ENCODE measurements at regions not wholly inside any gene's neighbourhood (a gene's known extent, or its start where the extent isn't known, plus 50 kb on each side); places are given as distances from the start of the nearest gene placed in this dataset.

GRCh38 chr1:209095627-209096595 is 487.6 kb upstream of the CAMK1G start:
- Histone ChIP-seq H3K4me2 (no peak overlapping the region), H3K79me2 (ENCODE audit: low read depth) (no peaks in the 10 kb centered on the region), H3K36me3 (ENCODE audit: low read depth) (no peaks in the 10 kb centered on the region), H3K9me3 (ENCODE audit: insufficient read depth, low read depth) (no peaks in the 10 kb centered on the region), H2AFZ (no peak overlapping the region), H3K27ac (no peak overlapping the region), H3K27me3 (ENCODE audit: insufficient read depth, low read depth) (peaks cover 6% of the 10 kb centered on the region; the same call in 1 of the 2 replicates), H3F3A (ENCODE audit: insufficient read depth, low read depth) (no peaks in the 10 kb centered on the region), H3K4me3 (no peak overlapping the region), H3K4me1 (replicated peaks; ENCODE audit: insufficient read depth) (peaks cover 16% of the 10 kb centered on the region), H3K9me2 (ENCODE audit: insufficient read depth) (no peaks in the 10 kb centered on the region), H4K20me1 (ENCODE audit: insufficient read depth) (no peaks in the 10 kb centered on the region)
- BruUV-seq (replicated peaks) = no TSS peak
- CTCF ChIA-PET = interaction anchor here (0.7 kb wide), 1 partner anchor 1074 kb away, joined by 5 read pairs; no protein-coding TSS in a partner anchor
- DNase-seq = peak; percentile 40 to 57
- intact Hi-C loops (cut with micrococcal nuclease; ENCODE audit: unreplicated experiment) = no loop called here
- POLR2A ChIA-PET (ENCODE audit: unreplicated experiment) = no interaction called here
- TF ChIP-seq EZH2 (IDR thresholded peaks at IDR 0.05; ENCODE audit: low read depth) = no peak
- no peak for TF ChIP-seq CTCF (conservative IDR thresholded peaks at IDR 0.05)

- no peak overlapping the region for H3K4me3 ChIP-seq
- intact Hi-C loops (cut with micrococcal nuclease; ENCODE audit: unreplicated experiment) = no loop called here
- TF ChIP-seq EZH2 (IDR thresholded peaks at IDR 0.05; ENCODE audit: low read depth) (no peak), CTCF (conservative IDR thresholded peaks at IDR 0.05) (no peak)
- ChIA-PET CTCF (no interaction called here), POLR2A (ENCODE audit: unreplicated experiment) (no interaction called here)
- BruUV-seq (replicated peaks) = no TSS peak
- H3K9me2 ChIP-seq (ENCODE audit: insufficient read depth) = no peaks in the 10 kb centered on the region
- H3K4me1 ChIP-seq (replicated peaks; ENCODE audit: insufficient read depth) = peaks cover 15% of the 10 kb centered on the region
- H3K36me3 ChIP-seq (ENCODE audit: low read depth) = no peaks in the 10 kb centered on the region
- H3F3A ChIP-seq (ENCODE audit: insufficient read depth, low read depth) = no peaks in the 10 kb centered on the region
- H3K9me3 ChIP-seq (ENCODE audit: insufficient read depth, low read depth) = no peaks in the 10 kb centered on the region
- DNase-seq = no peak
- H3K27me3 ChIP-seq (ENCODE audit: insufficient read depth, low read depth) = peaks cover 22% of the 10 kb centered on the region
- H3K79me2 ChIP-seq (ENCODE audit: low read depth) = no peaks in the 10 kb centered on the region
- no peak overlapping the region for H3K27ac ChIP-seq
- H2AFZ ChIP-seq = no peak overlapping the region
- H3K4me2 ChIP-seq = no peak overlapping the region
- no peaks in the 10 kb centered on the region for H4K20me1 ChIP-seq (ENCODE audit: insufficient read depth)
Measured at GRCh38 chr1:209100460-209100859, 483.1 kb upstream of the CAMK1G start.

- no peaks in the 10 kb centered on the region for H3F3A ChIP-seq (ENCODE audit: insufficient read depth, low read depth)
- BruUV-seq (replicated peaks) = no TSS peak
- no peaks in the 10 kb centered on the region for H4K20me1 ChIP-seq (ENCODE audit: insufficient read depth)
- ChIA-PET POLR2A (ENCODE audit: unreplicated experiment) (no interaction called here), CTCF (no interaction called here)
- H3K4me1 ChIP-seq (replicated peaks; ENCODE audit: insufficient read depth) = peaks cover 8% of the 10 kb centered on the region
- no peaks in the 10 kb centered on the region for H3K9me3 ChIP-seq (ENCODE audit: insufficient read depth, low read depth)
- no peak overlapping the region for H3K27ac ChIP-seq
- intact Hi-C loops (cut with micrococcal nuclease; ENCODE audit: unreplicated experiment) = no loop called here
- DNase-seq = no peak
- peaks cover 22% of the 10 kb centered on the region for H3K27me3 ChIP-seq (ENCODE audit: insufficient read depth, low read depth)
- no peaks in the 10 kb centered on the region for H3K79me2 ChIP-seq (ENCODE audit: low read depth)
- no peak overlapping the region for H3K4me2 ChIP-seq
- H3K9me2 ChIP-seq (ENCODE audit: insufficient read depth) = no peaks in the 10 kb centered on the region
- H2AFZ ChIP-seq = no peak overlapping the region
- TF ChIP-seq CTCF (conservative IDR thresholded peaks at IDR 0.05) (no peak), EZH2 (IDR thresholded peaks at IDR 0.05; ENCODE audit: low read depth) (no peak)
- no peaks in the 10 kb centered on the region for H3K36me3 ChIP-seq (ENCODE audit: low read depth)
- H3K4me3 ChIP-seq = no peak overlapping the region
Measured at GRCh38 chr1:209101106-209101505, 482.4 kb upstream of the CAMK1G start.

All from PC-9 (cell line).